Glutamatergic neuron (in vitro differentiated cells): ENCODE measurements at regions not wholly inside any gene's neighbourhood (a gene's known extent, or its start where the extent isn't known, plus 50 kb on each side); places are given as distances from the start of the nearest gene placed in this dataset.

Experiments
- DNase-seq: peaks from one replicate; pipeline ENCODE4 v3.0.0; 2022
- H3K27ac Mint-ChIP-seq: one replicate; pipeline ENCODE4 v1.8.0; 2020; ENCODE audit warnings: mild to moderate bottlenecking, mixed read lengths, inconsistent platforms; ENCODE audit not compliant: unreplicated experiment
- H3K27me3 Mint-ChIP-seq: one replicate; pipeline ENCODE4 v1.8.0; 2020; ENCODE audit warnings: mild to moderate bottlenecking, moderate library complexity, mixed read lengths, inconsistent platforms; ENCODE audit not compliant: unreplicated experiment
- H3K36me3 Mint-ChIP-seq: one replicate; pipeline ENCODE4 v1.8.0; 2020; ENCODE audit warnings: mild to moderate bottlenecking, mixed read lengths, inconsistent platforms; ENCODE audit not compliant: unreplicated experiment
- H3K4me1 Mint-ChIP-seq: one replicate; pipeline ENCODE4 v1.8.0; 2020; ENCODE audit warnings: mild to moderate bottlenecking, low read depth, mixed read lengths, inconsistent platforms; ENCODE audit not compliant: unreplicated experiment
- H3K4me3 Mint-ChIP-seq: one replicate; pipeline ENCODE4 v1.8.0; 2020; ENCODE audit warnings: mild to moderate bottlenecking, mixed read lengths, inconsistent platforms; ENCODE audit not compliant: unreplicated experiment
- H3K9me3 Mint-ChIP-seq: one replicate; pipeline ENCODE4 v1.8.0; 2020; ENCODE audit warnings: mild to moderate bottlenecking, moderate library complexity, mixed read lengths, inconsistent platforms; ENCODE audit not compliant: unreplicated experiment
- TF ChIP-seq, protein P1 (sequence below): fragments of 200-600 bp; sonication (generic); IDR thresholded peaks from one replicate; pipeline ENCODE4 v1.5.0; 2021; ENCODE audit not compliant: partially characterized antibody, unreplicated experiment

DNA sequence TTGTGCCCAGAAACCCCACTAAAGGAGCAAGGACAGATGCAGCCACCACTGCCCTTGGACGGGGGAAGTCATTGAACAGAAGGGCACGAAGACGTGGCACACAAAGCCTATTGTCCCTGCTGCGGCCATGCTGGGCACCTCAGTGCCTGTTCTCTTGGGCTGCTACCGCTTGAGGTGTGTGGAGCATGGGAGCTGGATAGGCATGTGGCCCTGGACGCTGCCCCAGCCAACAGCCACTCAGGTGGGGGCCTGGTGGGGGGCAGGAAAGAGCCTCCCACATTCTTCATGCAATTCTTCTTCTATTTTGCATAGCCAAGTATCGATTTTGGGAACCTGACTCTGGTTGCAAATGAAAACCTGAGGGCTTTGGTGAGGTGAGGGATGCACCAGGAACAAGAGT, 337.2 kb downstream of the RPS6KC1 start:
- H3K4me3 Mint-ChIP-seq: no peak overlapping the region
- peaks cover 9% of the 10 kb centered on the region for H3K27me3 Mint-ChIP-seq
- DNase-seq: no peak
- H3K27ac Mint-ChIP-seq: no peak overlapping the region
- peaks cover 24% of the 10 kb centered on the region for H3K4me1 Mint-ChIP-seq
- no peaks in the 10 kb centered on the region for H3K36me3 Mint-ChIP-seq
- TF ChIP-seq, protein P1, sequence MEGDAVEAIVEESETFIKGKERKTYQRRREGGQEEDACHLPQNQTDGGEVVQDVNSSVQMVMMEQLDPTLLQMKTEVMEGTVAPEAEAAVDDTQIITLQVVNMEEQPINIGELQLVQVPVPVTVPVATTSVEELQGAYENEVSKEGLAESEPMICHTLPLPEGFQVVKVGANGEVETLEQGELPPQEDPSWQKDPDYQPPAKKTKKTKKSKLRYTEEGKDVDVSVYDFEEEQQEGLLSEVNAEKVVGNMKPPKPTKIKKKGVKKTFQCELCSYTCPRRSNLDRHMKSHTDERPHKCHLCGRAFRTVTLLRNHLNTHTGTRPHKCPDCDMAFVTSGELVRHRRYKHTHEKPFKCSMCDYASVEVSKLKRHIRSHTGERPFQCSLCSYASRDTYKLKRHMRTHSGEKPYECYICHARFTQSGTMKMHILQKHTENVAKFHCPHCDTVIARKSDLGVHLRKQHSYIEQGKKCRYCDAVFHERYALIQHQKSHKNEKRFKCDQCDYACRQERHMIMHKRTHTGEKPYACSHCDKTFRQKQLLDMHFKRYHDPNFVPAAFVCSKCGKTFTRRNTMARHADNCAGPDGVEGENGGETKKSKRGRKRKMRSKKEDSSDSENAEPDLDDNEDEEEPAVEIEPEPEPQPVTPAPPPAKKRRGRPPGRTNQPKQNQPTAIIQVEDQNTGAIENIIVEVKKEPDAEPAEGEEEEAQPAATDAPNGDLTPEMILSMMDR: no peak
- peaks cover 1% of the 10 kb centered on the region for H3K9me3 Mint-ChIP-seq

DNA sequence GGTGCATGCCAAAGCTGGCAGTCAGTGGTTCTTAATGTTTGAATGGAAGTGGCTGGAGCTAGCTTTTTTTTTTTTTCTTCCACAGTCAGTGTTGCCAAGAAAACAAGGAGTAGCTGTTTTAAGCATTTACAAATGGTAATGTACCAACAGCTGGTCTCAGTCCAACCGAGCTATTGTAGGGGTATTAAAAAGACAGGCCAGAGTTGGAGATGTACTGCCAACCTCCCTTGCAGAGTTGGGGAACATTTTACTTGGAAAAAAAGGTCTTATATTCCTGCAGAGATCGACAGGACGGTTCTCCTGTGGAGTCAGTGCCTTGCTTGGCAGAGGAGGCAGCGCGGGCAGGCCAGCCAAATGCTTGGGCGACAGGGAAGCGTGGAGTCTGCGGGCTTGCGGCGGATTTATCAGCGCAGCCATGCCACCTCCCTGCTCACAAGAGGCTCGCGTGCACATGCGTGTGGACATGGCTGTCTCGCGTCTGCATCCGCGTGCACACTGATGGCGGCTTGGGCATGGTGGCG, 338.1 kb downstream of the RPS6KC1 start:
- Mint-ChIP-seq H3K4me3 (no peak overlapping the region), H3K4me1 (peaks cover 31% of the 10 kb centered on the region), H3K9me3 (peaks cover 1% of the 10 kb centered on the region), H3K27ac (no peak overlapping the region), H3K36me3 (no peaks in the 10 kb centered on the region), H3K27me3 (peaks cover 9% of the 10 kb centered on the region)
- TF ChIP-seq, protein P1: no peak
- DNase-seq: no peak

DNA sequence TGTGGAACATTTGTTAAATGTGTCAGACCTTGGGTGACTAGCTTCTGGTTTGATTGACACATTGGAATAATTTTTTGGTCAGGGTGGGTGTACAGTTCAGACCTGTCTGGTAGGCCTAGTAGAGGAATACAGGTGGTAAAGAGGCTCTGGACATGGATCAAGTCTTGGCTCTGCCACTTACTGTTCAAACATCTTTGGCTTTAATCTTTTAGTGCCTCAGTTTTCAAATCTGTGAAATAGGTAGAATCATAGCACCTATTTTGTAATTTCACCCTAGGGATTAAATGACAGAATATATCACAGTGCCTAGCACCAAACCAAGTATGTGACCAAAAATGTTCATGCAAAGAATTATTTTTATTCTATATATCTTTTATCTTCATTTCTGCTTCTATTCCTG, 340.4 kb downstream of the RPS6KC1 start:
- Mint-ChIP-seq H3K27ac (no peak overlapping the region), H3K9me3 (peaks cover 1% of the 10 kb centered on the region)

DNA sequence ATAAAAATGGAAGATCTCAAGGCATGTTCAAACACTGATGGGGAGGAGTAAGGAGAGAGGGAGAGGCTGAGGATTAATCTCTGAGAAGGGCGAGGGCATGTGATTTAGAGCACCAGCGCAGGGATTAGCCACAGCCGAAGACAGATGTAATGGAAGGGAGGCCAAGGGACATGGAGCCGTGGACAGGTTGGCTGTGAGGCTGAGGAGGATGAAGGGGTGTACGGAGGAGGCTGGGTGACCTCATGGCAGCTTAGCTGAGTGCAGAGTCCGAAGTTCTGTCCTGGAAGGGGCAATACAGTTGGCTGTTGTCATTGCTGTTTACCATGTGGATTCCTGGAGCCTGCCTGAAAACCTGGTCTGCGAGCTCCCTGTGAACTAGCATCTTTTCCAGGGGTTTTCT, 342.8 kb downstream of the RPS6KC1 start:
- H3K36me3 Mint-ChIP-seq: peaks cover 5% of the 10 kb centered on the region
- peak overlapping the region; percentile 44 for H3K4me3 Mint-ChIP-seq
- peak overlapping the region; percentile 68 for H3K27ac Mint-ChIP-seq
- H3K9me3 Mint-ChIP-seq: peaks cover 3% of the 10 kb centered on the region
- TF ChIP-seq, protein P1: no peak
- no peak for DNase-seq
- H3K27me3 Mint-ChIP-seq: peaks cover 8% of the 10 kb centered on the region
- H3K4me1 Mint-ChIP-seq: peaks cover 33% of the 10 kb centered on the region

More for the DNA sequence above, 340.4 kb downstream of the RPS6KC1 start:
- Mint-ChIP-seq H3K36me3 (peaks cover 5% of the 10 kb centered on the region), H3K4me1 (peaks cover 33% of the 10 kb centered on the region), H3K27me3 (peaks cover 6% of the 10 kb centered on the region), H3K4me3 (no peak overlapping the region)
- TF ChIP-seq, protein P1: no peak
- no peak for DNase-seq

DNA sequence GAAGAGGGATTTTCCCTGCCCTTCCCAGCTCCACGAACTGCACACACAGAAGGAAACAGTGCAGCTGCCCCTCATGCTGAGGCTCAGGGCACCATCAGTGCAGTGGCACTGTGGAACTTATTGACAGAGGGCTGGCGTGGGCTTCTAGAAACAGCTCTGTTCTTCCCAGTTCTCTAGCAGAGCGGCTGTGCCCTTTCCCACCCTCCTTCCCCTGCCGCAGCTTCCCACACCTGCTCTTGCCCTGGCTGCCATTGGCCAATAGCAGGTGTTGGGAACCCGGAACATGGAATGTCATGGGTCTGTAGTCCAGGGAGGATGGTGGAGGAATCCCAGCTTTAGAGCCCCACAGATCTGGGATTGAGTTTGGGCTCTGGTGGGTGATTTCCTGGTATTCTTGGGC, 343.8 kb downstream of the RPS6KC1 start:
- TF ChIP-seq, protein P1: no peak
- peaks cover 33% of the 10 kb centered on the region for H3K4me1 Mint-ChIP-seq
- no peak overlapping the region for H3K4me3 Mint-ChIP-seq
- no peak overlapping the region for H3K27ac Mint-ChIP-seq
- no peak for DNase-seq
- peaks cover 8% of the 10 kb centered on the region for H3K27me3 Mint-ChIP-seq
- peaks cover 5% of the 10 kb centered on the region for H3K36me3 Mint-ChIP-seq
- peaks cover 3% of the 10 kb centered on the region for H3K9me3 Mint-ChIP-seq
